ENCODE measurements at regions not wholly inside any gene's neighbourhood (a gene's known extent, or its start where the extent isn't known, plus 50 kb on each side); places are given as distances from the start of the nearest gene placed in this dataset.

DNA sequence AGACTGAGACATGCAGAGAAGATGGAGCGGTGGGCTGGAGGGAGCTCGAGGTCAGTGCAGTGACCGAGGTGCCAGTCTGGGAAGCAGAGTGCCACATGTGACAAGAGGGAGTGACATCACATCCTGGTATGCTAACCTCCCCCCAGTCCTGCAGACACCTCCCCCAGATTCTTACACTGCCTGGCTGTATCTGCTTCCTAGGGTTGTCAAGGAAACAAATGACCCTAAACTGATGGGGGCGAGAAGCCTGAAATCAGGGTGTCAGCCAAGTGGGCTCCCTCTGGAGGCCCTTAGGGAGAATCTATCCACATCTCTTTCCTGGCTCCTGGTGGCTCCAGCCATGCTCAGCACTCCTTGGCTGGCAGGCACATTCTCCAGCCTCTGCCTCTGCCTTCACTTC, 316.1 kb upstream of the ZMIZ1 start:
- H3K4me2 ChIP-seq (ENCODE audit: insufficient read depth, low read length, poor library complexity, severe bottlenecking) = no peak overlapping the region
- no peak for DNase-seq (ENCODE audit: low spot score)
- no peaks in the 10 kb centered on the region for H3K27me3 ChIP-seq (ENCODE audit: control insufficient read depth in 3 of 3, insufficient read depth in 3 of 3, low read depth in 1 of 3, low read length in 3 of 3)
- H3K23ac ChIP-seq (ENCODE audit: low read depth, low read length, poor library complexity) = no peak overlapping the region
- H2AFZ ChIP-seq (ENCODE audit: low read length) = no peak overlapping the region
- WGBS, 2 donors (ENCODE audit: extremely low coverage in 2 of 2, insufficient read length in 2 of 2, insufficient replicate concordance in 1 of 2) = no CpG with 5 or more reads among the region's 4 CpGs
- H3K4ac ChIP-seq (ENCODE audit: low read length) = no peak overlapping the region
- no peak overlapping the region for H2BK120ac ChIP-seq (ENCODE audit: low read depth, low read length)
- H2BK12ac ChIP-seq (ENCODE audit: low read length) = no peak overlapping the region
- no peak overlapping the region for H2BK5ac ChIP-seq (ENCODE audit: low read length)
- no peak overlapping the region for H3K14ac ChIP-seq (ENCODE audit: low read length)
- H3K4me3 ChIP-seq (ENCODE audit: low read length in 2 of 2) = no peak overlapping the region
- no peaks in the 10 kb centered on the region for H3K79me1 ChIP-seq (ENCODE audit: low read depth, low read length)
- no peaks in the 10 kb centered on the region for H3K9me3 ChIP-seq (replicated peaks in 1 of 2; ENCODE audit: control insufficient read depth in 2 of 2, insufficient read depth in 1 of 2, low read depth in 1 of 2, low read length in 2 of 2)
- no peak overlapping the region for H3K27ac ChIP-seq (replicated peaks; ENCODE audit: low read length)
- H2AK5ac ChIP-seq (ENCODE audit: low read depth, low read length) = no peak overlapping the region
- no peak overlapping the region for H3K9ac ChIP-seq (ENCODE audit: low read depth, low read length, poor library complexity)
- H4K8ac ChIP-seq (ENCODE audit: low read depth, low read length) = no peak overlapping the region
- H3K18ac ChIP-seq (ENCODE audit: low read length) = no peak overlapping the region
- H2BK15ac ChIP-seq (ENCODE audit: low read length) = no peak overlapping the region
- peaks cover 21 to 35% of the 10 kb centered on the region in 2 donors for H3K4me1 ChIP-seq (ENCODE audit: control insufficient read depth in 2 of 2, insufficient read depth in 1 of 2, low read depth in 1 of 2, low read length in 2 of 2)
- H4K91ac ChIP-seq (ENCODE audit: low read depth, low read length, poor library complexity) = no peak overlapping the region
- no peaks in the 10 kb centered on the region for H3K36me3 ChIP-seq (replicated peaks in 1 of 2; ENCODE audit: control insufficient read depth in 2 of 2, insufficient read depth in 2 of 2, low read length in 2 of 2)

DNA sequence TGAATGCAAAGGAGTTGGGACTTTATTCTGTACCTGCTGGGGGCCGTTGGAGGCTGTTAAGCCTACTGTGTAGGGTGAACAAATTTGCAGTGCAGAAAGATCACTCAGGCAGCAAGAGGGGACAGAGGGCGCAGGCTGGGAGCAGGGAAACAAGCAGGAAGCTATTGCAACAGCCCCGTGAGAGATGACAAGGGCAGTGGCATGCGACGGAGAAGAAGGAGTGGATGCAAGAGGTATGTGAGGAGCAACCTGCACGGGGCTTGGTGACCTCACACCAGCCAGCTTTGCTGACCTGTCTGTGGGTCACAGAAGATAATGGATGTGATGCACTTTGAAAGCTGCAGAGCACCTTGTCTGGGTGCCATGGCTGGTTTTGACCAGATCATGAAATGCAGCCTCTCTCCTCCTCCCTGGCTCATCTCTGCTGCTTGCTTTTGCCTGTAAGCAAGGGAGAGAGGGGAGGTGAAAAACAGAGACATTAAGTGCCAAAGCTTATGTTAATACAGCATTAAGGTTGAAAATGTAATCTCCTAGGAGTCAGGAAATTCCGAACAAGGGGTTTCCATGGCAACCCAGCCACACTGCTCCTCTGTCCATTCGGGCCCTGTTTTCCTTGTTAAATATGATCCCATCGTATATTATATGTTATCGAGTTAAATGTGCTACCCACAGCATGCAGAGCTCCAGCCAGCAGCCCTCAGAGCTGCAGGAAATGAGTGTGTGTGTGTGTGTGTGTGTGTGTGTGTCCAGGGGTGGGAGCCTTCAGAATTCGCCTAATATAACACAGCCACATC, 314.3 kb upstream of the ZMIZ1 start:
- H2BK5ac ChIP-seq (ENCODE audit: low read length) = peak overlapping the region; percentile 17
- no peak overlapping the region for H2AK5ac ChIP-seq (ENCODE audit: low read depth, low read length)
- H2BK15ac ChIP-seq (ENCODE audit: low read length) = peak overlapping the region; percentile 7
- peaks cover 21 to 35% of the 10 kb centered on the region in 2 donors for H3K4me1 ChIP-seq (ENCODE audit: control insufficient read depth in 2 of 2, insufficient read depth in 1 of 2, low read depth in 1 of 2, low read length in 2 of 2)
- H3K27me3 ChIP-seq (ENCODE audit: control insufficient read depth in 3 of 3, insufficient read depth in 3 of 3, low read depth in 1 of 3, low read length in 3 of 3) = no peaks in the 10 kb centered on the region
- H2AFZ ChIP-seq (ENCODE audit: low read length) = peak overlapping the region; percentile 56
- no peak for DNase-seq (ENCODE audit: low spot score)
- no peak overlapping the region for H3K4ac ChIP-seq (ENCODE audit: low read length)
- no CpG with 5 or more reads among the region's 11 CpGs for WGBS, 2 donors (ENCODE audit: extremely low coverage in 2 of 2, insufficient read length in 2 of 2, insufficient replicate concordance in 1 of 2)
- H3K18ac ChIP-seq (ENCODE audit: low read length) = no peak overlapping the region
- H3K4me3 ChIP-seq (ENCODE audit: low read length in 2 of 2) = no peak overlapping the region
- H2BK120ac ChIP-seq (ENCODE audit: low read depth, low read length) = no peak overlapping the region
- H4K91ac ChIP-seq (ENCODE audit: low read depth, low read length, poor library complexity) = no peak overlapping the region
- no peak overlapping the region for H3K23ac ChIP-seq (ENCODE audit: low read depth, low read length, poor library complexity)
- no peak overlapping the region for H3K14ac ChIP-seq (ENCODE audit: low read length)
- no peaks in the 10 kb centered on the region for H3K9me3 ChIP-seq (replicated peaks in 1 of 2; ENCODE audit: control insufficient read depth in 2 of 2, insufficient read depth in 1 of 2, low read depth in 1 of 2, low read length in 2 of 2)
- no peak overlapping the region for H2BK12ac ChIP-seq (ENCODE audit: low read length)
- H4K8ac ChIP-seq (ENCODE audit: low read depth, low read length) = no peak overlapping the region
- no peaks in the 10 kb centered on the region for H3K79me1 ChIP-seq (ENCODE audit: low read depth, low read length)
- no peaks in the 10 kb centered on the region for H3K36me3 ChIP-seq (replicated peaks in 1 of 2; ENCODE audit: control insufficient read depth in 2 of 2, insufficient read depth in 2 of 2, low read length in 2 of 2)
- H3K27ac ChIP-seq (replicated peaks; ENCODE audit: low read length) = no peak overlapping the region
- no peak overlapping the region for H3K4me2 ChIP-seq (ENCODE audit: insufficient read depth, low read length, poor library complexity, severe bottlenecking)
- H3K9ac ChIP-seq (ENCODE audit: low read depth, low read length, poor library complexity) = no peak overlapping the region

DNA sequence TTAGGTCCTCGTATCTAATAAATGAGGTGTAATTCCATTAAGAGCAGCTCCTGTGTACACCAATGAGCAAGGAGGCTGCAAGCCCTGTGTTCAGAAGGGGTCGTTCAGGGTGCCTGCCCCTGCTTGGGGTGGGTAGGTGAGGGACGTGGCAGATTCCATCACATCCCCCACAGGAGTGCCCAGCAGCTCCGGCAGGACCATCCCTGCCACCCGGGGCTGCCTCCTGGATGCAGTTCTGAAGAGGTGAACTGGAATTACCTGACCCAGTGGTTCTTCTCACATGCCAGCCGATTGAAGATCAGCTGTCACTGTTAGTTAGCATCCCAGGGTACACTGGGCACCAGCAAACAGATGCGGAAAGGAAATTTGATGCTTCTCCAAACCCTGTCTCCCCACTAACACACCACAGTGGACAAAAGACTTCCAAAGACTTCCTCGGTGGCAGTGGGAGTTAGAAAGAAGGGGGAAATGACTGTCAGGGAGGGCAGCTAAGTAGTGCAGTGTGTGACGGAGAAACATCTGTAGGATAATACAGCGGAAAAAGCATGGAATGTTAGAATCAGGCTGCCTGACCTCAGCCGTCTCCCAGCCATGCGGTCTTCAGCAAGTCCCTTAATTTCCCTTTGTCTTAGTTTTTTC, 313.6 kb upstream of the ZMIZ1 start:
- Histone ChIP-seq H3K9me3 (replicated peaks in 1 of 2; ENCODE audit: control insufficient read depth in 2 of 2, insufficient read depth in 1 of 2, low read depth in 1 of 2, low read length in 2 of 2) (no peaks in the 10 kb centered on the region), H3K27ac (replicated peaks; ENCODE audit: low read length) (no peak overlapping the region), H3K4me1 (ENCODE audit: control insufficient read depth in 2 of 2, insufficient read depth in 1 of 2, low read depth in 1 of 2, low read length in 2 of 2) (peaks cover 21 to 35% of the 10 kb centered on the region in 2 donors), H3K4ac (ENCODE audit: low read length) (no peak overlapping the region), H4K91ac (ENCODE audit: low read depth, low read length, poor library complexity) (no peak overlapping the region), H3K27me3 (ENCODE audit: control insufficient read depth in 3 of 3, insufficient read depth in 3 of 3, low read depth in 1 of 3, low read length in 3 of 3) (no peaks in the 10 kb centered on the region), H3K4me3 (ENCODE audit: low read length in 2 of 2) (no peak overlapping the region), H2AFZ (ENCODE audit: low read length) (peak overlapping the region; percentile 56), H3K36me3 (replicated peaks in 1 of 2; ENCODE audit: control insufficient read depth in 2 of 2, insufficient read depth in 2 of 2, low read length in 2 of 2) (no peaks in the 10 kb centered on the region), H2BK15ac (ENCODE audit: low read length) (no peak overlapping the region), H3K23ac (ENCODE audit: low read depth, low read length, poor library complexity) (no peak overlapping the region), H2AK5ac (ENCODE audit: low read depth, low read length) (no peak overlapping the region), H3K4me2 (ENCODE audit: insufficient read depth, low read length, poor library complexity, severe bottlenecking) (no peak overlapping the region), H2BK5ac (ENCODE audit: low read length) (peak overlapping the region; percentile 17), H2BK12ac (ENCODE audit: low read length) (no peak overlapping the region), H3K18ac (ENCODE audit: low read length) (peak overlapping the region; percentile 79), H3K14ac (ENCODE audit: low read length) (no peak overlapping the region), H3K9ac (ENCODE audit: low read depth, low read length, poor library complexity) (no peak overlapping the region), H2BK120ac (ENCODE audit: low read depth, low read length) (no peak overlapping the region), H4K8ac (ENCODE audit: low read depth, low read length) (no peak overlapping the region), H3K79me1 (ENCODE audit: low read depth, low read length) (no peaks in the 10 kb centered on the region)
- no peak for DNase-seq (ENCODE audit: low spot score)
- no CpG with 5 or more reads among the region's 12 CpGs for WGBS, 2 donors (ENCODE audit: extremely low coverage in 2 of 2, insufficient read length in 2 of 2, insufficient replicate concordance in 1 of 2)

DNA sequence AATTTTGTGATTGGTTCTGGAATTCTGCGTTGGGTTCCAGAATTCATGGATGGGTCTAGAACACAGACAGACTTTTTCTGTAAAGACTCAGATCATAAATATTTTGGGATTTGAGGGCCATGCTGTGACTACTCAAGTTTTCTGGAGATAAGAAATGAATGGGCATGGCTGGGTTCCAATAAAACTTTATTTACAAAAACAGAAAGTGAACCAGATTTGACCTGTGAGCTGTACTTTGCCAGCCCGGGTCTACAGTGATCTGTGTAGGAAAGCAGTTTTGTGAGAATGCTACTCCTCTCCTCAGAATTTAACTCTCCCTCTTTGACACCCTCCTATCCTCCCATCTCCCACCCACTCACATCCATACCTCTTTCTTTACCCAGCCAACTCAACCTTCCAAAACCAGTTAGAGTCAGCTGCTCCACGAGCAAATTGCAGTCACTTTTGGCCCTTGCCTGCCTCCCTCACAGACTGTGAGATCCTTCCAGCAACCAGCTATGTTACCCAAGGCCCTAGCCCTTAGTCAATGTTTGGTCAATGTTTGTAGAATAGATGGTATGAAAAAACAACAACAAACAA, 312.8 kb upstream of the ZMIZ1 start:
- Histone ChIP-seq H3K4me2 (ENCODE audit: insufficient read depth, low read length, poor library complexity, severe bottlenecking) (no peak overlapping the region), H2BK120ac (ENCODE audit: low read depth, low read length) (no peak overlapping the region), H2BK5ac (ENCODE audit: low read length) (no peak overlapping the region), H3K27ac (replicated peaks; ENCODE audit: low read length) (no peak overlapping the region), H3K4ac (ENCODE audit: low read length) (no peak overlapping the region), H2BK12ac (ENCODE audit: low read length) (no peak overlapping the region), H3K4me3 (ENCODE audit: low read length in 2 of 2) (no peak overlapping the region), H3K14ac (ENCODE audit: low read length) (no peak overlapping the region), H2AK5ac (ENCODE audit: low read depth, low read length) (no peak overlapping the region), H3K18ac (ENCODE audit: low read length) (no peak overlapping the region), H3K23ac (ENCODE audit: low read depth, low read length, poor library complexity) (no peak overlapping the region), H3K79me1 (ENCODE audit: low read depth, low read length) (no peaks in the 10 kb centered on the region), H3K9me3 (replicated peaks in 1 of 2; ENCODE audit: control insufficient read depth in 2 of 2, insufficient read depth in 1 of 2, low read depth in 1 of 2, low read length in 2 of 2) (no peaks in the 10 kb centered on the region), H3K4me1 (ENCODE audit: control insufficient read depth in 2 of 2, insufficient read depth in 1 of 2, low read depth in 1 of 2, low read length in 2 of 2) (peaks cover 21 to 35% of the 10 kb centered on the region in 2 donors), H3K9ac (ENCODE audit: low read depth, low read length, poor library complexity) (no peak overlapping the region), H3K27me3 (ENCODE audit: control insufficient read depth in 3 of 3, insufficient read depth in 3 of 3, low read depth in 1 of 3, low read length in 3 of 3) (no peaks in the 10 kb centered on the region), H2AFZ (ENCODE audit: low read length) (no peak overlapping the region), H2BK15ac (ENCODE audit: low read length) (peak overlapping the region; percentile 71), H4K91ac (ENCODE audit: low read depth, low read length, poor library complexity) (no peak overlapping the region), H4K8ac (ENCODE audit: low read depth, low read length) (no peak overlapping the region), H3K36me3 (replicated peaks in 1 of 2; ENCODE audit: control insufficient read depth in 2 of 2, insufficient read depth in 2 of 2, low read length in 2 of 2) (no peaks in the 10 kb centered on the region)
- no peak for DNase-seq (ENCODE audit: low spot score)
- no CpG with 5 or more reads among the region's 3 CpGs for WGBS, 2 donors (ENCODE audit: extremely low coverage in 2 of 2, insufficient read length in 2 of 2, insufficient replicate concordance in 1 of 2)

Measured in neuronal stem cell (in vitro differentiated cells).